NCI-H1105 (cell line): ENCODE measurements at regions not wholly inside any gene's neighbourhood (a gene's known extent, or its start where the extent isn't known, plus 50 kb on each side); places are given as distances from the start of the nearest gene placed in this dataset.

ENCODE experiments used
- DNase-seq: peaks from one replicate; lab custom pipeline; 2025; lab: John Stamatoyannopoulos, UW

DNA sequence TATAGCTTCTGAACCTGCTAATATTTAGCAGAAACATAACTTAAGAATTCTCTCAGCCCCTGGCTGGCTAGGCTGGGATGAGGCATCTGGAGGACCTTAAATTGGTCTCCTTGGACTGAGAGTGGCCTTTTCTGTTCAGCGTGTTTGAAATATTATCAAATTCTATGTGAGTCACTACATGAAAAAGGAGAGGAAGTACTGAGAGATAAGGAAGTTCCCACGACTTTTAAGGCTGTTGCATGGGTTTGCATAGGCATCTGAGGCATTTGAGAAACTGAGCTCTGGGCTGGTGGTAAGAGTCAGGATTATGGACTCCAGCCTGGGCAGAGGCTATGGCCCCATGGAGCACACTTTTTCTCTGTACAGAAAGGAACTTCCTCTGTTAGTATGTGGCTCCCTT, 816.2 kb upstream of the GRAMD2B start:
- DNase-seq, result no peak

DNA sequence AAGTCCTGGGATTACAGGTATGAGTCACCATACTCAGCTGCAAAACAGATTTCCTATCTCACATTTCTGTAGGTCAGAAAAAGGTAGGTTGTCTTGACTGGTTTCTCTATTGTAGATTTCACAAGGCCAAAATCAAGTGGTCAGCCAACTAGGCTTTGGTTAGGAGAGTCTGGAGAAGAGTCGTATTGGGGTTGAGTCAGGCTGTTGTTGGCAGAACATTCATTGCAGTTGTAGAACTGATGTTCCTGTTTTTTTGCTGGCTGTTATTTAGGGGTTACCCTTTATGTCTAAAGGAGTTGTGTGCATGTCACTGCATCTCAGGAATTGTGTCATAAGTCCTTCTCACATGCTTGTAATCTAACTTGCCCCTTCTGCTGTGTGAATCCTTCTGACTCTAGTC, 814.2 kb upstream of the GRAMD2B start:
- no peak for DNase-seq

DNA sequence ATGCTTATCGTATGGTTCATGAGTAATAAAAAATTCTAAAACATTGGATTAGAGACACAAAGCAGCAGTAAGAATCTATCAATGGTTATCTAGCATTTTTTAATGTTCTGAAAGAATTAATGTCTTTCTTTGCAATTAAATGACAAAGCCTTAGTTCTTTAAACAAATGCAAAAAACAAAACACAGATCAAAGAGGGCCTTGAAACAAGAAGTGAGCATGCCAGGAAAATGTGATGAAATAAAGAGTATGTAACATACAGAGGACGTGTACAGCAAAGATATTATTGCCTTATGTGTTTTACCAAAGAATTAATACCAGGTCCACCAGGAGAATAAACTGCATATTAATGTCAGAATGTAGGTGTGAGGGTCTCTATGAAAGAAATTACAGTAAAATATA, 812.3 kb upstream of the GRAMD2B start:
- no peak for DNase-seq

DNA sequence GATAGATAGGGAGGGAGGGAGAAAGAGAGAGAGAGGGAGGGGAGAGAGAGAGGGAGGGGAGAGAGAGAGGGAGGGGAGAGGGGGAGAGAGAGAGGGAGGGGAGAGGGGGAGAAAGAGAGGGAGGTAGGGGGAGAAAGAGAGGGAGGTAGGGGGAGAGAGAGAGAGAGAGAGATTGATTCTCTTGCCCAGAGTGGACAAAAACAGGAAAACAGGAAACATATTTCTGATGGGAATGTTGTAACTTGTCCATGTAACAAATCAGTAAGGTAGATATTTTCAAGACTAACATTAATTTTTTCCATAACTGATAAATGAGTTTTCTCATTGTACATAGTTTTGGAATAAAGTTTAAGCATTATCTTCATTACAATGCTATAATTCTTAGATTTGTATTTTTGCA, 811.7 kb upstream of the GRAMD2B start:
- DNase-seq, result no peak

DNA sequence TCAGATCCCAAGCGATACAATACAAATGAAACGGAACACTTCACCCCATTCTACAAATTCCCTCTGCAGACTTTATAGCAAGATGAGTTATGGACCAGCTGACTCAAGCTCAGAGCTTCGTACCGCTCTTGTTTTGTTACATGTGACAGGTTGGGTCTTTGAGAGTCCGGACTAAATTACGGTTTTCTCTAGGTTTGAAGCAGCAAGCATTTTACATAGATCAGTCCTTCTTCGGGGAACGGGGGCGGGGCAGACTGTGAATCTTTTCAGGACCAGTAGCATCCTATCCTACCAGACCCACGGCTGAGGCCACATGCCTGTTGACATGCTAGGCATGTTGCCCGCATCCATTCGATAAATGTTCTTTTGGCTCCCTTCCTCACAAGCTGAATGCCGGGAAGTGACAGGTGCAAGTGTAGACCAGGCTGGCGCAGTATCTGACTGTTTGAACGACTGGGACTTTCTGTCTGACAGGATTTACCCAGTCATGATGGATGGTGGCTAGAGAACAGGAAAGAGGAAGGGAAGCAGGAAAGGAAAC, 811.0 kb upstream of the GRAMD2B start:
- DNase-seq, result peak; percentile 48

DNA sequence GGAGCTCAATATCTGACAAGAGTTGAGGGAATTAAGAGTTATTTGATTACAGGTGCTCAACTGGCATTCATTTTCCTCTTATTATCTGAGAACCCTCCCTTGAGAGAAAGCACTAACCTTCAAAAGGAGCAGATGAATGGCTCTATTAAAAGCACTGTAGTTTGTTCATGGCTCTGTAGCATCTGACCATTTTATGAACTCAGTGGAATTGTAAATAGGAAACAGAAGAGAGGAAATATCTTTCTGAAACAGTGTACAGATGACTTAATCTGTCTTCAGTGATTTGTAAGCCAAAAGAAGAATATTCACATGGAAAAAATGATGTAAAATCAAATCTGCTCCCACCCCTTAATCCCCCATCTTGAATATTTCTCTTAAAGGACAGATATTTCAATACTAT, 810.4 kb upstream of the GRAMD2B start:
- DNase-seq, result peak; percentile 48

DNA sequence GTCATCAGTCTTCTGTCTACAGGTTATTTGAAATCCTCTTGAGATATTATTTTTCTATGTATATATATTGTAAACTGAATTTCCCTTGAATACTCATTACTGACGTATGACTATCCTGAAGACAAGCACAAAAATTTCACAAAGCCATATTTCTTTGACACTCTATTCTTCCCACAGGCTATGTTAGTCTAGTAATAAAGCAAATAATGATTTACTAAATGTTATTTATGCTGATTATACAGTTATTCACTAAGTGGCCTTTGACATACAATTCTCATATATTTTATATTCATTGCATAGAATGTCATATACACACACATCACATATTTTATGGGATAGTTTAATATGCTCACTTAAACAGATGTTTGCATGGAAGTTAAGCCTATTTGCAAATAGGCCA, 793.0 kb upstream of the GRAMD2B start:
- no peak for DNase-seq

DNA sequence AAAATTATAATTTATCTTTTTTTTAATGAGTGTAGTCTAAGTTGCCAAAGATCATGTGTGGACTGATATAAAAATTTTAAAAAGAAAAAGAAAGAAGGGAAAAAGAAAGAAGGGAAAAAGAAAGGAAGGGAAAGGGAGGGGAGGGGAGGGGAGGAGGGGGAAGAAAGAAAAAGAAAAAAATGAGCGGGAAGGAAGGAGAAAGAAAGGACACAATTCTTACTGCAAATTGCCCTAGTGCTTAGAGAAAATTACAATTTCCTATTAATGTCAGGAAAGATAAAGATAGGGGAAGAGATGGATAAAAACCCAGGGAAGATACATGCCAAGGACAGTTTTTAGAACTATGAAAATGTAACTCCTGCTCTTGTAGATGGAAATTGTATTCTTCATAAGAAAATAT, 789.7 kb upstream of the GRAMD2B start:
- DNase-seq, result no peak

DNA sequence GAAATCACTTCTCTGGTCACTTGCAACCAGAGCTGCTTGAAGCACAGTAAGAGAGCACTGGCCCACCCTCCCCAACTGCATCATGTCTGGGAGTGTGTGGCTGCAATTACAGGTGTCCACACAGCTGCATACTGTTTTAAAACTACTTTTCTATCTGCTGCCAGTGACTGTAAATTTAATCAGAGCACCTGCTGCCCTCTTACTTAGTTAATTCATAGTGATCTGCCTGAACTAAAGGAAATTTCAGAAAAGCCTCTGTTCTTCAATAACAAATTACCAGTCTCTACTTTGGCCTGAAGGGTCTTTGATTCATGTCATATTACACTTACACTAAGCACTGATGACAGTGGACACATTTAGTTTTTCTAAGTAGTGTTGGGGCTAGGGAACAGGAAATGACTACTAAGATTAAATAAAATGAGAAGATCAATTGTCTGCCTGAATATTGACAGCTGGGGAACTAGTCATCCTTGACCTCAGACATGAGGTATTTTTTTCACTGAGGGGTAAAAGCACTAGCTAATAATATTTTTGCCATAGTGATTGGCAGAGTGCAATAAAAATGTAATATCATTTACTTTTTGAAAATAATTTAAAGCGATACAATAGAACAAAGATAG, 788.9 kb upstream of the GRAMD2B start:
- peak; percentile 25 for DNase-seq

DNA sequence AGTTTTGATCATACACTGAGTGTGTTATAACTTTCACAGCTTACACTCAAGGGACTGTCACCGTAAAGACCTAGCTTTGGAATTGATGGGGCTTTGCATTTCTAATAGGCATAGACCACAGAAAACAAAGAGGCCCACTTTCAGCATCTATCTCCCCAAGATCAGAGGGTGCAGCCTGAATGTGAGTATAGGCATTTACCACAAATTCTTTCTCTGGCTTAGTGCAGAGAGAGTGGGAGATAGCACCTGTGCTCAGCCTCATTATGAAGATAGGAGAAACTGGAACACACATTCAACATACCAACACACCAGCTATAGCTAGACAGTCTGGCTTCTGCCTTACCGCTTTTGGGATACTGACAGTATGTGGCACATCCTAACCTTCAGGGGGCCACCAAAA, 783.4 kb upstream of the GRAMD2B start:
- DNase-seq, result no peak

DNA sequence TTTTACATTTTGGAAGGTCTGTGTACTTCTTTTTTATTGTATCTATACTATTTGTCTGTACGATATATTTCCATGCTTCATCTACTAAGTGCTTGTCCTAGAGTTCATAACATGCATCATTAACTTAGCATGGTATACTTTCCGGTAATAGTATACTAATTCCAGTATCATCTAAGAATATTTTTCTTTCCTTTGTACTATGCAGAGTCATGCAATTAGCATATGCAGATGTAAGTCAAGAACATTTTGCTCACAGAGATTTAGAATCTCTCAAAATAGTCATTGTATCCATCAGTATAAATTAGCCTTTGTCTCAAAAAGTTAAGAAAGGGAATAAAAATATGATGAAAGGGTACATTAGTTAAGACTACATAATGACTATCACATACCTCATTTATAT, 770.4 kb upstream of the GRAMD2B start:
- DNase-seq, result no peak

DNA sequence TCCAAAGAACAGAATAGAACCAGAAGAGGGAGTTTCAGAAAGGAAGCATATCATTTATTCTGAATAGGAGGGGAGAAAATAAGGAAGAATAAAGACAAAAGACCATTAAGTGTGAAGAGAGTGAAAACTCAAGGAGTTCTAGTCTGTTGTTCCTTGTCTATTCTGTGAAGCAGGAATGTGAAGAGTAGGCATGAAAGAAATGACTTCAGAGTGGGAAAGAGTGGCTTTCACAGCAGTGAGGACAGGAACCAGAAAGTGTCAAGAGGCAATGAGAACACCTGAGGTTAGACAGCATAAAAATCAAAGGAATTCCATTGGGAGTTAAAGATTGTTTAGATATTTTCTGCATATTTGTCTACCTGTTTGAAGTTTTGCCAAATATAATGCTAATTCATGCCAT, 768.8 kb upstream of the GRAMD2B start:
- no peak for DNase-seq

DNA sequence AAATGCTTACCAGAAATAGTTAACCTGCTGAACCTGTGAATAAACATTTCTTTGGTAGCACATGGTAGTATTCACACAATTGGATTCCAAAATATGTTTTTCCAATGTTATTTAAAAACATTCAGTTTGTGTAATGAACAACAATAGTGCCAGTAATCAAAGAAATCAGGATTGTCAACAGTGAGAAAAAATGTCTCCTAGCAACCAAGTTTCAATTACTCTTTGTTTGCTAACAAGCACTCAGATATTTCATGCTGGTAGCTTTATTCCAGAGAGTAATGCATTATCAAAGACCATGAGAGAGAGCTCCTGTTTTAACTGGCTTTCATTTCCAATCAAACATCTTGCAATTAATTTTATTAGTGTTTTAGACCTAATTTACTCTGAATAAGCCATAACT, 768.1 kb upstream of the GRAMD2B start:
- DNase-seq, result peak; percentile 7

DNA sequence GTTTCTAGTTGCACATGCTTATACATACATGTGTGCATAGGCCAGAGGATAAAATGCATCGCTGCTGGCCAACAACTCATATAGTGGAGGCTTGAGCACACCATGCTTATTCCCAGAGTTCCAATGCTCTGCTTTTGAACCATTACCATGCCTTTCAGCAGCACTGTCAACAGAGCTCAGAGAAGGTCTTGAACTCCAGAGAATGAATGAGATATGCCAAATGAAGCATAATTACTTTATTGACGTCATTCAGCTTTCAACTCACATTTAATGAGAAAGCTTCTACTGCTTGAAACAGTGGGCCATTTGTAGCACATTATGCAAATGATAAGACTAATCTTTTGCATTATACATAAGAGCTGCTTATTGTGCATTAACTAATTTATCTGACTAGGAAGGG, 765.3 kb upstream of the GRAMD2B start:
- DNase-seq, result no peak

DNA sequence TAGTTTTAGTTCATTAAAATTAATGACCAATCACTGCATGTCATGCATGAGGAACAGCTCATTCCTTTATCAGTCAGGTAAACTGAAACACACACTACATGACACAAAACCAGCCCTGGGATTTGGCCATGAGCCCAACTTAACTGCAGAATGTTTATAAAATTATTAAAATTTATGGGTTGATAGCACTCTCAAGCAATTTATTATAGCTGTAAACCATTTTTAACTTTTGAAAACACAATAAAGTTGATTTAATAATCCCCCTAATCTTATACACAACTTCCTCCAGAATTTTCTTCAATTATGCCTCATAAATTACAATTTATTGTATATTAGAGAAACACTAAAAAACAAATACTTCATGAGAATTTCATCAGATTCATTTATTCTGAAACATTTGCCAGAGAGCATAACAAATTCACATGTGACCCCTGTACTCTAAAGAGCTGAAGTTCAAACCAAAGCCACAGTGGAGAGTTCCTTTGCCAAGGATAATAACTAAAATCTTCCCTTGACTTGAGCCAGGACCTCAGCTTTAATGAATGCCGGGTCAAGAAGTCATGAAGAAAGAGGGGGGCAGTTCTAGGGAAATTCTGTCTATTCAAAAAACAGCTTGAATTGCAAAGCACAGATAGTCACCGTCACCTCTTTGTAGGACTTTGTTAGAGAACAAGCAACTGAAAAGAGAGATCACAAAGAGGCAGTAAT, 763.7 kb upstream of the GRAMD2B start:
- DNase-seq, result no peak

DNA sequence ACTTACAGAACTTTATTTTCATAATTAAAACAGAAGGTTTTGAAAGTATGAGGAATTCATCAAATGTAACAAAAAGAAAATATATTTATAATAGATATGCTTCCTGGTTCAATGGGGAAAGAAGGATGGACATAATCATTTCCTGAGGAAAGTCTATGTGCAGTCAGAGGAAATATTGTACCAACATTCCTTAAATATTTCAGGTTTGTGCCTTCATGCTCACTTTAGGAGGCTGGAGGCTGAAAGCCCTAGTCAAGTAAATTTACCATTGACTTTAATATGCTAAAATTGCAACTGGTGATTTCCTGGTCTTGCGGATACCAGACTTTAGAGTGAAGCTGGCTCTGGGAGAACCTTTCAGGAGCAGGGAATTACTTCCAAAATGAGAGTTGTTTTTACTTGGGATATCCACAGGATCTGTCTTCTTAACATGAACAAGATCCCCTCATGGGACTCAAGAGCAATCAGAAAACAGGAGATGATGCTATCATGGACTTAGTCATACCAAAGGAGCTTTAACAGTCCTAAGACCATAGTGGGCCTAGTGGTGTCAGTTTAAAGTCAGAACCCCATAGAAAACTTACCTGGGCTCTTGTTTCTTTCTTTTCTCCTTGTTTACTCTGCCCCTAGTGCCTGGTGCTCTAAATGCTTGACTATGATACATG, 762.8 kb upstream of the GRAMD2B start:
- DNase-seq, result no peak

DNA sequence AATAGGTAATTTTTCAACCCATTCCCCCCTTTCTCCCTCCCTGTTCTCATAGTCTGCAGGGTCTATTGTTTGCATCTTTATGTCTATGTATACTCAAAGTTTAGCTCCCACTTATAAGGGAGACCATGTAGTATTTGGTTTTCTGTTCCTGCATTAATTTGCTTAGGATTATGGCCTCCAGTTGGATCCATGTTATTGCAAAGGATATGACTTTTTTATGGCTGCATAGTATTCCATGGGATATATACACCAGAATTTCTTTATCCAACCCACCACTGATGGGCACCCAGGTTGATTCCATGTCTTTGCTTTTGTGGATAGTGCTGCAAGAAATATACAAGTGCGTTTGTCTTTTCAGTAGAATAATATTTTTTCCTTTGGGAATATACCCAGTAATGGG, 761.6 kb upstream of the GRAMD2B start:
- DNase-seq, result no peak

DNA sequence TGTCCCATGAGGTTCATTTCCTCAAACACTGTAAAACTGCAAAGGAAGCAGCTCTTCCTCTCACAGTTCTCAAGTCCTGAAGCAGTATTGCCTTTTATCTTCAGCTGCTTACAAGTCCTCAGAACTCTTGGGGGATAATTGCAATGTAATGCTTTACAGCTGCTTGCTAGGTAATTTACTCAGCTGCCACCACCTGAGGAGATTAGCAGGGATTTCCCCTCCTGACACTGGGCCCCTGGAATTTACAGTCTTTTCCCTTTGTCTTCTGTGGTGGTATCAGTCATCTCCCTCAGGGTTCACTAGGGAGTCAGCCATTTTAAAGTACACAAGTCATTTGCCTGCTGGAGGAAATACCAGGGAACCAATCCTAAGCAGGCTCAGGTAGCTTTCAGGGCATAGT, 754.3 kb upstream of the GRAMD2B start:
- no peak for DNase-seq

DNA sequence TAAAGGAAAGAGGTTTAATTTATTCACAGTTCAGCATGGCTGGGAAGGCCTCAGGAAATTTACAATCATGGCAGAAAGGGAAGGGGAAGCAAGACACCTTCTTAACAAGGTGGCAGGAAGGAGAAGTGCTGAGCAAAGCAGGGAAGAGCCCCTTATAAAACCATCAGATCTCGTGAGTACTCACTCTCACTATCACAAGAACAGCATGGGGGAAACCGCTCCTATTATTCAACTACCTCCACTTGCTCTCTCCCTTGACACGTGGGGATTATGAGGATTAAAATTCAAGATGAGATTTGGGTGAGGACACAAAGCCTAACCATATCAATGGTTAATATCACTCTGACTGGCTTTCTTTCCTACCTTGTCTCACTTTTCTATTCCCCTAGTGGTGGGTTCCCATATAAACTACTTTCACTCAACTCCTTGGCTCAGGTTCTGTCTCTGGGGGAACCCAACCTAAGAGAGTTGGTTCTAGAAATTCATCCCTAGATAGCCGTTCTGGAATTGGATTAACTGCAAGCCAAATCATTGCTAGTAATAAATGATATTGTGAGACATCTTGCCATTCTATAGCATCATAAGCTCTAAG, 749.8 kb upstream of the GRAMD2B start:
- DNase-seq, result no peak

DNA sequence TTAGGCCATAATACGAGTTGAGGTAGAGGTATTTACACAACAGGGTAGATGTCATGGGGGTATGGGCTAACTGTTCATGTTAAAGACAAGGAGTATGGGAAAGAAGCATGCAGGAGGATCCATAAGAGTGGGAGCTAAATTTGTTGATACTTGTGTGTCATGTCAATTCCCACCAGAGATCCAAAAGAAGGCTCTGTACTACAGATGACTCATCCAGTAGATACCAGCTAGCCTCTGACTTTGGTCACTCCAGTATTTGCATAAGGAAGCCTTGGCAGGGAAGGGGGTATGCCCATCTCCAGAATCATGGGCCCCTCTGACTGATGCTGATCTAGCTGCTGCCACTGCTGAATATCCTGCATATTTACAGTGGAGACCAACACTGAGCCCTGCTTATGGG, 743.7 kb upstream of the GRAMD2B start:
- no peak for DNase-seq

DNA sequence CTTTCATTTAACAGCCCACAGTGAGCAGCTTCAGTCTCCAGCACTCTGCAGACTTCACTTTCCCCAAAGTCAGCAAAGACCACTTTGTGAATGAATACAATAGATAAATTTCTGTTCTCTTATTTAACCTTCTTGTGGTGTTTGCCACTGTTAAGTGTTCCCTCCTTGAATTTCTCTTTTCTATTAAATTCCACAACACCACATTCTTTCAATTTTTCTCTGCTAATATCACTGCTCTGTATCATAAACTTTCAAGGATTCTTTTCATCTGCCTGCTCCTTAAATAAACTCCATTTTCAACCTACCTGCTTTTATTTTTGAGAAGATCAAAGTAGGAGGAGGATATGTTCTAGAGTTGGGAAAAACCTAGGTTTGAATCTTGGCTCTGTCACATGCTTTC, 739.5 kb upstream of the GRAMD2B start:
- DNase-seq, result no peak

DNA sequence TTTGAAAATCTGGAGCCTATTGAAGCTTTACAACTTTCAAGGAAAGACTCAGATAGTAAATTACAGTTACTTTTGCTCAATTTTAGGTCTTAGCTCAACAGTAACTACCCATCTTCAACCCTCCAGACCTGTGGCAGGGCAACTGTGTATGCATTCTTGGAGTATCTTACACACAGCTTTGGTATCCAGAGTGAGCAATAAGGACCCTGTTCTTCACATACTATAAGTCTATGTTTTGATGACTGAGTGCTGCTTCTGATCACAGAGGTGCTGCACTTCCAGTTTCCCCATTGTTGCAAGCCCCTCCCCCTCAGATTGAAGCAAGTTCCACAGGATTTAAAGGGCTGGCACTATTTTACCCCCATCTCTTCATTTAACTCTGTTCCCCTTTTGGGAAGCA, 737.4 kb upstream of the GRAMD2B start:
- DNase-seq, result no peak
